SIG-M5 treated with dmso at 0.1 percent for 504 hours (cell line): ENCODE measurements at regions not wholly inside any gene's neighbourhood (a gene's known extent, or its start where the extent isn't known, plus 50 kb on each side); places are given as distances from the start of the nearest gene placed in this dataset.
"Not testable (repeated sequence)": the region's sequence is repeated elsewhere in the genome, so short reads cannot be mapped to it uniquely, and the experiment has no call there.

Experiments used
- DNase-seq: peaks from one replicate; lab custom pipeline; 2025; ENCODE audit not compliant: unreplicated experiment; lab: John Stamatoyannopoulos, UW

DNA sequence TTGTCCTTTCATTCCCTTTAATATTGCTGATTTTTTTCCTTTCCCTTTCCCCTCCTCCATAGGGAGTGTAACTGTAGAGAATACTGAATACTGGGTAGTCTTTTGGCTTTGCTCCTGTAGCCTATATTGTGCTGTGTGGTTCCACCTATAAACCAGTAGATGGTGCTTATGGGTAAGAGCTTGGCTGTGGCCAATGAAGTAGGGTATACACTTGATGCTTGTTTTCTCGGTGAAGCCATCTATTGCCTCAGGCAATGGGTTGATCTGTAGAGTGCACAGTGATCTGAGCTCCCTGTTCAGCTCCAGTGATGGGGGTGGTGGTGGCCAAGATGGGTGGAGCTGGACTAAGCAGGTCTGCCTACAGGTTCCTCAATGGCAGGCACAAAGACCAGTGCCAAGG lies 203.3 kb upstream of the IMPG1 start:
- DNase-seq, result peak; percentile 4

GRCh38 chr6:76264468-76264867 lies 192.0 kb upstream of the IMPG1 start:
- DNase-seq, result no peak

DNA sequence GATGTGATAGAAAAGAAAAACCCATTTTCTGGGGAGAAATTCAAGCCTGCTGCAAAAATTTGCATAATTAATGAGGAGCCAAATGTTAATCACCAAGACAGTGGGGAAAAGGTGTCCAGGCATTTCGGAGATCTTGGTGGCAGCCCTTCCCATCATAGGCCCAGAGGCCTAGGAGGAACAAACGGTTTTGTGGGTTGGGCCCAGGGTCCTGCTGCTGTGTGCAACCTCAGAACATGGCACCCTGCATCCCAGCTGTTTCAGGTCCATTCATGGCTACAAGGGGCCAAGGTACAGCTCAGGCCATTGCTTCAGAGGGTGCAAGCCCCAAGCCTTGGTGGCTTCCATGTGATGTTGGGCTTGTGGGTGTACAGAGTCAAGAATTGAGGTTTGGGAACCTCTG lies 189.8 kb upstream of the IMPG1 start:
- no peak for DNase-seq

GRCh38 chr6:76250666-76251065 lies 178.2 kb upstream of the IMPG1 start:
- DNase-seq, result peak; percentile 90

DNA sequence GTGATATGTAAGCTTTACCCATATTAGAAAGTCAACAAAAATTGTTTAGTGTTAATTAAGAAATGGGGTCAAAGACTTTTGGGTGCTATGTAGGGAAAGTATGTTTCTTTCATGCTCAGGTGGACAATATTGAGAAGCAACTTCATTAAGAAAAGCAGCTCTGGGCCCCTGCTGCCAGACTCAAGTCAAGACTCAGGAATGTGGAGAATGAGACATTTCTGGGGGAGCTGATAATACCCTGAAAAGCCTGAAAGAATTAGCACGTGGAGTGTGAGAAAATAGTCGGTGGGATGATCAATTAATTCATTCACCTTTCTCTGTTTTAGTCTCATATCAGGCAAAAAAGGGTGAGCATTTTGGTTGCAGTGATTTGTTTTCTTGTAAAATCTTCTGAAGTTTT lies 175.1 kb upstream of the IMPG1 start:
- no peak for DNase-seq

DNA sequence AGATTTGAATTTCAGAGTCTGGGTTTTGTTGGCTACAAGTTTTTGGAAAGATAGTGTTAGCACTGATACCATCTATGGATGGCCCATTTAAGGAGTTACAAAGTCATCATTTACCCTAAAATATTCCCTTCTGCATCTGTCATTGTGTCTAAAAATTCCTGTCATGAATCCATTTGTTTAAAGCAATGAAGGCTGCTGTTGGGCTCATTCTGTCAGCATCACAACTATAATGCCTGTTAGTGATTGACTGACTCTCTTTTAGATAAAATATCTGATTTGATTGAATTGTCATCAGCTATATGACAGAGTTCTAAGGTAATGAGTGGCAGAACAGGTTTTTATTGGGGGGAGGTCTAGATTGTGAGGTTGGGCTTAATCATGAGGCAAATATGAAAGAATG lies 167.6 kb upstream of the IMPG1 start:
- no peak for DNase-seq

GRCh38 chr6:76230711-76231110 lies 158.2 kb upstream of the IMPG1 start:
- DNase-seq, result peak; percentile 4

DNA sequence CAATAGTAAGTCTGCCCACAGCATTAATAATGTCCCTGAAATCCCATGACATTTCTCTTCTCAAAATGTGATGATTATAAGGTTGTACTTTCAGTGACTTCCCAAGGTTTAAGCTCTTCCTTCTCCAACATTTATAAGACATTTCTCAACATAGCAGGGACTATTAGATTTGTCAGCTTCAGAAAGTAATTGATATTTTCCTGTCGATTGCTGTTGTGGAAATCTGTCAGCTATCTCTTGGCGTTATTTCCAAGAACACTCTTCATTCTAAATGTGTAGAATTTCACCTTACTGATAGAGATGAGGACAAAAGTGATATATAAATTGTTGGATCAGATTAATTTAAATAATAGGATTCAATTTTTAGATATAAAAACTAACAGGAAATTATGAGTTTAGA lies 149.7 kb upstream of the IMPG1 start:
- no peak for DNase-seq

DNA sequence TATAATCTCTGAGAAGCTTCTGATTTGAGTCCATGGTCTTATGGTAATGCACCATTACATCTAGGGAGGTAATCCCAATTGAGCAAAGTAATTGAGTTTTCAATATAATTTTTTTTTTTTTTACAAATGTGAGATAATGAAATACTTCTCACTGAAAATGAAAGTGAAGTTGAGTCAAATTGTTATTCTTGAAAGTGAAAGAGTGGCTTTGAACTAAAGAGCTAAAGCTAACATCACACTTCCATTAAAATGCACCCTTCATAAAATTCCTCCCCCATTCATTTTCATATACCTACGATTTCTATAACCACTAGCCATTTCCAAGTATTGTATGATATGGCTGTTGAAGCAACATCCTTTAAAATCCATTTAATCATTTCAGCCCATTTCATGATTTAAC lies 149.1 kb upstream of the IMPG1 start:
- DNase-seq, result no peak

- DNase-seq, result no peak
Measured at GRCh38 chr6:76220805-76221204, 148.3 kb upstream of the IMPG1 start.

DNA sequence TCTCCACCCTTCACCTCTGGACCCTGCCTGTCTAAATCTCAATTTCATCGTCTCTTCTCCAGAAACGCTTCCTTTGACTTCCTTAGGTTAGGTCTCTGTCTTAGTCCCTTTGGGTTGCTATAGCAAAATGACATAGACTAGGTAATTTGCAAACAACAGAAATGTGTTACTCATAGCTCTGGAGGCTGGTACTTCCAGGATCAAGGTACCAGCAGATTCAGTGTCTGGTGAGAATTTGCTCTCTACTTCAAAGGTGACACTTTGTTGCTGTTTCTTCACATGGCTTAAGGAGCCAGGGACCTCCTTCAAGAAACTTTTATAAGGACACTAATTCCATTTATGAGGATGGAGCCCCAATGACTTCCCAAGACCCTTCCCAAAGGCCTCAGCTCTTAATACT lies 145.1 kb upstream of the IMPG1 start:
- no peak for DNase-seq

DNA sequence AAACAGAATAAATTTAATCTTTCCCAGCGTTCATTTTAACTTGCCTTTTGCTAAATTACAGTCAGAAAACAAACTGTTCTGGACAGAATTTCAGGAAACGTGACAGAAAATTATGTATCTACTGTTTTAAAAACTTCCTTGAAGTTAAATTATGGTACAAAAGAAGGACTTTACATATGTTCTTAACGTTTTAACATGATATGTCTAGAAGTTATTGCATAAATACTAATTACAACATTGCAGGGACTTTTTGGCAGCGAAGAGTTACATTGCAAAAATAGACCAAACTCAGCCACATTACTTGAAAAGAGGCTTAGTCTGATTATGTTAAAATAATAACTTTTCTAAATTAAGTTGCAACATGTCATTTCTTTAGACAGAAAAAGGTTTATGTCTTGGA lies 142.1 kb upstream of the IMPG1 start:
- no peak for DNase-seq

- peak; percentile 5 for DNase-seq
Measured at GRCh38 chr6:76174722-76175121, 102.3 kb upstream of the IMPG1 start.

- no peak for DNase-seq
Measured at GRCh38 chr6:76166874-76167273, 94.4 kb upstream of the IMPG1 start.

- no peak for DNase-seq
Measured at GRCh38 chr6:76166297-76166696, 93.8 kb upstream of the IMPG1 start.

GRCh38 chr6:76165471-76166221 lies 93.2 kb upstream of the IMPG1 start:
- DNase-seq, result no peak

- no peak for DNase-seq
Measured at GRCh38 chr6:76162811-76163210, 90.3 kb upstream of the IMPG1 start.

GRCh38 chr6:76157800-76158199 lies 85.3 kb upstream of the IMPG1 start:
- DNase-seq, result not testable (repeated sequence)

- no peak for DNase-seq
Measured at GRCh38 chr6:76135481-76135880, 63.0 kb upstream of the IMPG1 start.

DNA sequence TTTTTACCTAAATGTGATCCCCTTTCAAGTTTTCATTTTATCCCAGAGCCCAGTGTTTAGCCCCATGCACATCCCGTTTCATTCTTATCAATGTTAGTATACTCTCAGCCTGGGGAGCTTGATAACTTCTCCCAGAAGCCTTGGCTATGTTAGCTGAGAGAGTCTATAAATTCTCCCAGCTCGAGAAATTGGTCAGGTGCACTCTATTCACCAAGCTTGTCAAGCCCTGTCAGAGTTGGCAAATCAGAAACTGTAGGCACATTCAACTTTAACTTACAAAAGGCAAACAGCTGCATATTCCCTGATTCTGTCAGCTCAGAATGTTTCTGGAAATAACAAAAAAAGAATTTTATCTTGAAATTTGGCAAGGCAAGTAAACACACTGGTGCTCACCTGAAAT lies 62.2 kb upstream of the IMPG1 start:
- no peak for DNase-seq

- no peak for DNase-seq
Measured at GRCh38 chr6:76124018-76124417, 51.6 kb upstream of the IMPG1 start.
